Duodenal mucosa (tissue), 2 donors: ENCODE measurements at regions not wholly inside any gene's neighbourhood (a gene's known extent, or its start where the extent isn't known, plus 50 kb on each side); places are given as distances from the start of the nearest gene placed in this dataset.

Experiments used
- H3K27ac ChIP-seq: one replicate; pipeline ENCODE4 v1.7.0; 2013; ENCODE audit warnings: low read depth, low read length
- H3K27me3 ChIP-seq, 2 donors: one replicate each; pipeline ENCODE4 v1.7.0; 2013; ENCODE audit warnings: low read length in 2 of 2, control low read depth in 1 of 2; ENCODE audit not compliant: insufficient read depth in 2 of 2, control insufficient read depth in 1 of 2
- H3K36me3 ChIP-seq, 2 donors: one replicate each; pipeline ENCODE4 v1.7.0; 2013; ENCODE audit warnings: low read length in 2 of 2, control low read depth in 1 of 2; ENCODE audit not compliant: insufficient read depth in 2 of 2, control insufficient read depth in 1 of 2
- H3K4me1 ChIP-seq, 2 donors: one replicate each; pipeline ENCODE4 v1.7.0; 2013; ENCODE audit warnings: low read length in 2 of 2, control low read depth in 1 of 2; ENCODE audit not compliant: insufficient read depth in 2 of 2, control insufficient read depth in 1 of 2
- H3K4me3 ChIP-seq, 2 donors: one replicate each; pipeline ENCODE4 v1.7.0; 2013; ENCODE audit warnings: low read length in 2 of 2, low read depth in 1 of 2
- H3K9ac ChIP-seq, 2 donors: one replicate each; pipeline ENCODE4 v1.7.0; 2013; ENCODE audit warnings: low read length in 2 of 2, low read depth in 1 of 2
- H3K9me3 ChIP-seq, 2 donors: one replicate each; pipeline ENCODE4 v1.7.0; 2013; ENCODE audit warnings: low read length in 2 of 2, control low read depth in 1 of 2; ENCODE audit not compliant: control insufficient read depth in 1 of 2

- H3K9me3 ChIP-seq: no peaks in the 10 kb centered on the region
- no peak overlapping the region for H3K9ac ChIP-seq
- no peaks in the 10 kb centered on the region for H3K36me3 ChIP-seq
- no peak overlapping the region for H3K4me3 ChIP-seq
- H3K27me3 ChIP-seq: no peaks in the 10 kb centered on the region
- no peak overlapping the region for H3K27ac ChIP-seq
- peaks cover 26 to 36% of the 10 kb centered on the region in 2 donors for H3K4me1 ChIP-seq
These were observed 113.8 kb upstream of the TNRC6C start for GRCh38 chr17:77844681-77845080.

- Histone ChIP-seq H3K36me3 (no peaks in the 10 kb centered on the region), H3K27ac (no peak overlapping the region), H3K27me3 (no peaks in the 10 kb centered on the region), H3K4me3 (no peak overlapping the region), H3K9me3 (no peaks in the 10 kb centered on the region), H3K9ac (no peak overlapping the region), H3K4me1 (peaks cover 17 to 27% of the 10 kb centered on the region in 2 donors)
These were observed 112.8 kb upstream of the TNRC6C start for GRCh38 chr17:77845541-77846225.

- no peaks in the 10 kb centered on the region for H3K27me3 ChIP-seq
- H3K4me3 ChIP-seq: no peak overlapping the region
- no peaks in the 10 kb centered on the region for H3K36me3 ChIP-seq
- H3K27ac ChIP-seq: no peak overlapping the region
- no peak overlapping the region for H3K9ac ChIP-seq
- peaks cover 14 to 22% of the 10 kb centered on the region in 2 donors for H3K4me1 ChIP-seq
- no peaks in the 10 kb centered on the region for H3K9me3 ChIP-seq
These were observed 111.9 kb upstream of the TNRC6C start for GRCh38 chr17:77846531-77847085.

- Histone ChIP-seq H3K9ac (no peak overlapping the region), H3K27ac (no peak overlapping the region), H3K27me3 (no peaks in the 10 kb centered on the region), H3K4me3 (no peak overlapping the region), H3K9me3 (no peaks in the 10 kb centered on the region), H3K4me1 (peaks cover 7 to 13% of the 10 kb centered on the region in 2 donors), H3K36me3 (no peaks in the 10 kb centered on the region)
These were observed 111.0 kb upstream of the TNRC6C start for GRCh38 chr17:77847221-77848085.

GRCh38 chr17:77848257-77848656 is 110.2 kb upstream of the TNRC6C start:
- no peaks in the 10 kb centered on the region for H3K9me3 ChIP-seq
- peaks cover 6% of the 10 kb centered on the region in 2 donors for H3K4me1 ChIP-seq
- H3K9ac ChIP-seq: no peak overlapping the region
- H3K27me3 ChIP-seq: no peaks in the 10 kb centered on the region
- no peak overlapping the region for H3K27ac ChIP-seq
- H3K36me3 ChIP-seq: no peaks in the 10 kb centered on the region
- H3K4me3 ChIP-seq: no peak overlapping the region

GRCh38 chr17:77849239-77849638 is 109.3 kb upstream of the TNRC6C start:
- Histone ChIP-seq H3K27me3 (no peaks in the 10 kb centered on the region), H3K27ac (no peak overlapping the region), H3K4me1 (peaks cover 6% of the 10 kb centered on the region in 2 donors), H3K4me3 (no peak overlapping the region), H3K9me3 (no peaks in the 10 kb centered on the region), H3K9ac (no peak overlapping the region), H3K36me3 (no peaks in the 10 kb centered on the region)

- H3K36me3 ChIP-seq: no peaks in the 10 kb centered on the region
- peaks cover 2% of the 10 kb centered on the region in 2 donors for H3K4me1 ChIP-seq
- no peaks in the 10 kb centered on the region for H3K27me3 ChIP-seq
- H3K9ac ChIP-seq: no peak overlapping the region
- H3K9me3 ChIP-seq: no peaks in the 10 kb centered on the region
- no peak overlapping the region for H3K4me3 ChIP-seq
- no peak overlapping the region for H3K27ac ChIP-seq
These were observed 106.6 kb upstream of the TNRC6C start for GRCh38 chr17:77851921-77852320.

GRCh38 chr17:77852731-77853130 is 105.8 kb upstream of the TNRC6C start:
- no peak overlapping the region for H3K9ac ChIP-seq
- H3K4me1 ChIP-seq: no peaks in the 10 kb centered on the region
- H3K27ac ChIP-seq: no peak overlapping the region

GRCh38 chr17:77853191-77853977 is 105.1 kb upstream of the TNRC6C start:
- Histone ChIP-seq H3K9me3 (no peaks in the 10 kb centered on the region), H3K4me1 (no peaks in the 10 kb centered on the region), H3K4me3 (no peak overlapping the region), H3K27ac (no peak overlapping the region), H3K9ac (no peak overlapping the region), H3K36me3 (no peaks in the 10 kb centered on the region), H3K27me3 (no peaks in the 10 kb centered on the region)

More at GRCh38 chr17:77852731-77853130, 105.8 kb upstream of the TNRC6C start:
- no peaks in the 10 kb centered on the region for H3K36me3 ChIP-seq
- H3K4me3 ChIP-seq: no peak overlapping the region
- no peaks in the 10 kb centered on the region for H3K27me3 ChIP-seq
- no peaks in the 10 kb centered on the region for H3K9me3 ChIP-seq
